ENCODE measurements at regions not wholly inside any gene's neighbourhood (a gene's known extent, or its start where the extent isn't known, plus 50 kb on each side); places are given as distances from the start of the nearest gene placed in this dataset.

DNA sequence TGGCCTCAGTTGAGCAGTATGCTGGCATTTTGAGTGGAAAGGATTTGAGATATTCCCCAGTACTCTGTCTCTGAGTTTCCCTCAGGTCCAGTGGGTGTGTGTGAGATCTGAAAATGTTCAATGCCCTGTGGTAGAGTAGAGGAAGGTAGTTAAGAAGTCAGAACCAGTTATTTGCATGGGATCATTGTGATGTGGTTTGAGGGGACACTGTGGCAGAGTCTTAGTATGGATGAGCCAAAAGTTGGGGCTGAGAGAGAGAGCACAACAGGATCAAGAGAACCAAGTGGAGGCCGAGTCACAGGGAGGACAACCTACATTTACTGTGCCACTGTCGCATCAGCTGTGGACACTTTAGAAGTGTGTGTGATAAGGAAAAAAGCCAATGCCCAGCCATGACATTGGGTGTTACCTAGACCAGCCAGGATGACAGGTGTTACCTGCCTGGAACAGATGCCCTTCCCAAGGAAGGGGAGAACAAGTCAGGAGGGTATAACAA, 128.9 kb upstream of the IL12B start:
- no peak for DNase-seq (ENCODE audit: low read depth)
- H3K4me3 ChIP-seq (ENCODE audit: low read depth, low read length): peak overlapping the region; percentile 20; the same call in 1 of the 2 replicates
- TF ChIP-seq, protein P1, sequence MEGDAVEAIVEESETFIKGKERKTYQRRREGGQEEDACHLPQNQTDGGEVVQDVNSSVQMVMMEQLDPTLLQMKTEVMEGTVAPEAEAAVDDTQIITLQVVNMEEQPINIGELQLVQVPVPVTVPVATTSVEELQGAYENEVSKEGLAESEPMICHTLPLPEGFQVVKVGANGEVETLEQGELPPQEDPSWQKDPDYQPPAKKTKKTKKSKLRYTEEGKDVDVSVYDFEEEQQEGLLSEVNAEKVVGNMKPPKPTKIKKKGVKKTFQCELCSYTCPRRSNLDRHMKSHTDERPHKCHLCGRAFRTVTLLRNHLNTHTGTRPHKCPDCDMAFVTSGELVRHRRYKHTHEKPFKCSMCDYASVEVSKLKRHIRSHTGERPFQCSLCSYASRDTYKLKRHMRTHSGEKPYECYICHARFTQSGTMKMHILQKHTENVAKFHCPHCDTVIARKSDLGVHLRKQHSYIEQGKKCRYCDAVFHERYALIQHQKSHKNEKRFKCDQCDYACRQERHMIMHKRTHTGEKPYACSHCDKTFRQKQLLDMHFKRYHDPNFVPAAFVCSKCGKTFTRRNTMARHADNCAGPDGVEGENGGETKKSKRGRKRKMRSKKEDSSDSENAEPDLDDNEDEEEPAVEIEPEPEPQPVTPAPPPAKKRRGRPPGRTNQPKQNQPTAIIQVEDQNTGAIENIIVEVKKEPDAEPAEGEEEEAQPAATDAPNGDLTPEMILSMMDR (IDR thresholded peaks at IDR 0.05; ENCODE audit: low read depth, low read length, missing control alignments): no peak

DNA sequence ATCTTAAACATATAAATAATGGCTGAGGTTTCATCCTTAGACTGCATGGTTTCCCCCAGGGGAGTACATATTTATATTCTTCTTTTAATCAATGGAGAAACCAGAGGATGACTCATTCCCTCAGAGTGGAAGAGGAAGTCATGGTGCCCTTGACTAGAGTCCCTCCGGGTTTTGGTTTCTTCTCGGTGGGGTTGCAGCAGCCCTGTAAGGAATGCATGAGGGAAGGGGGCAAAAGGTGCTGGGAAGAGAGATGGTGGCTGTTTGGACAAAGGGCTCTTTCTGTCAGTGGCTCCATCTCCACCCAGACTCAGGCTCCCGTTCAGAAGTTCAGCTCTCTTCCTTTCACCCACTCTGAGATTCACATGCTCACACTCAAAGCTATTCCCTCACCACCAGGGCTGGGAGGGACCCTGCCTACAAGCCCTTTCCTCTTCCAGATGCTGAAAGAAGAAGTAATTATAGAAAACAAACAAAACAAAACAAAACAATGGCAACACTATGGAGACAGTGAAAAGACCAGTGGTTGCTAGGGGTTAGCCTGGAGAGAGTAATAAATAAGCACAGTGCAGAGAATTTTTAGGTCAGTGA, 129.8 kb upstream of the IL12B start:
- no peak overlapping the region for H3K4me3 ChIP-seq (ENCODE audit: low read depth, low read length)
- DNase-seq (ENCODE audit: low read depth): no peak
- TF ChIP-seq, protein P1 (IDR thresholded peaks at IDR 0.05; ENCODE audit: low read depth, low read length, missing control alignments): no peak

DNA sequence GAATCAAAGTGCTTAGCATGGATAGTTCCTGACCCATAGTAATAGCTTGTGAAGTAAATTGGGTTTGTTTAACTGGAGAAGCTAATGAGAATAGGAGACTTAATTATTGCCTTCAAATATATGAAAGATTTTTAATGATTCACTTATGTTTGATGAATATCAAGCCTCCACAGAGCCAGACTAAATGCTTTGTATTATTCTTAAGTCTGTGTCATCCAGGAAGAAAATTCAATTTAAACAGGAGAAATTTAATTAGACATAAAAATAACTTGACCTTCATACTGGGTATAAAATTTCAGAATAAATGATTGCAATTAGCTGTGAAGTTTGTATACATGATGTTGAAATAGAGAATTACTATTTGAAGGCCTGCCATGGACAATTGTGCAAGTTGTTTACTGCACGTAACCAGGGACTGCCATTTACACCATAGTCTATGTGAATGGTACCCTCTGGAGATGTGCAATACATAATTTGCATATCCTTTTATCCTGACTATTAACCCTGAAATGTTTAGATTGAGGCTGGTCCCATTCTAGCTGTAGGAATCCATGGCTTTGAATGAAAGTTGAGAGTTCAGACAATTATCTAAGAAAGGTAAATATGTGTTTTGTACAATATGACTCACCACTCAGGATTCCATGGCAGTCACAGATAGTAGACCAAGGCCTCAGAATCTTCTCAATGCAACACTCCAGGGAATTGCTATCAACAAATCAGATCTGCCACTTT, 133.5 kb upstream of the IL12B start:
- no peak for DNase-seq (ENCODE audit: low read depth)
- H3K4me3 ChIP-seq (ENCODE audit: low read depth, low read length): no peak overlapping the region
- TF ChIP-seq, protein P1 (IDR thresholded peaks at IDR 0.05; ENCODE audit: low read depth, low read length, missing control alignments): no peak

DNA sequence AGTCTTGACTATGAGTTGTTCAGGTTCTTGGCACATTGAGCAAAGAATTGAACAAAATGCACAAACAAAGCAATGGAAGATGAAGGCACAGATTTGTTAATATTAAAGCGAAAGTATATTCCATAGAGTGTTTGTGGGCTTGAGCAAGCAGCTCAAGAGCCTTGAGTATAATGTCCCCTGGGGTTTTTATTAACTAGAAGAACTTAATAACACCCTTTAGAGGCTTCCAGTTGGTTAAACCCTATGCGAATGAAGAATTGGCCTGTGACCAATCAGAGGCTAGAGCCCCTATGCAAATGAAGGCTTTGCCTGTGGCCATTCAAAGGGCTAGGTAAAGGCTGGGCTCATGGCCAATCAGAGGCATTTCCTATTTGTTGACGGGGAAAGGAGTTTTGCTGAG, 135.3 kb upstream of the IL12B start:
- no peak overlapping the region for H3K4me3 ChIP-seq (ENCODE audit: low read depth, low read length)
- no peak for DNase-seq (ENCODE audit: low read depth)
- TF ChIP-seq, protein P1 (IDR thresholded peaks at IDR 0.05; ENCODE audit: low read depth, low read length, missing control alignments): no peak

DNA sequence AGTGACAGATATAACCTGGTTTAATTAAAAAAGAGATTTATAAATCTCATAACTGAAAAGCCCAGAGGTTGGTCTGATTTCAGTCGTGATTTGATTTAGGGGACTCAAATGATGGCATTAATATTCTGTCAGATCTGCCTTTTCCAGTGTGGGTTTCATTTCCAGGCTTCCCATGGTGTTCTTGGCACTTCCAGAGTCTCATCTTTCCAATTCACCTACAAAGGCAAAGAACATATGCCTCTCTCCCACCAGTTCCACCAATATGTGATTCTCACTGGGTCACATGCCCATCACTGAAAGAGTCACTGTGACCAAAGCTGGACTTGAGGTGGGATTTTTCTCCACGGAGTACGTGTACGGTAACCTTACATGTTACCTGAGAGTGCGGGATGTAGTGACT, 137.4 kb upstream of the IL12B start:
- no peak for DNase-seq (ENCODE audit: low read depth)
- TF ChIP-seq, protein P1 (IDR thresholded peaks at IDR 0.05; ENCODE audit: low read depth, low read length, missing control alignments): no peak
- H3K4me3 ChIP-seq (ENCODE audit: low read depth, low read length): no peak overlapping the region

DNA sequence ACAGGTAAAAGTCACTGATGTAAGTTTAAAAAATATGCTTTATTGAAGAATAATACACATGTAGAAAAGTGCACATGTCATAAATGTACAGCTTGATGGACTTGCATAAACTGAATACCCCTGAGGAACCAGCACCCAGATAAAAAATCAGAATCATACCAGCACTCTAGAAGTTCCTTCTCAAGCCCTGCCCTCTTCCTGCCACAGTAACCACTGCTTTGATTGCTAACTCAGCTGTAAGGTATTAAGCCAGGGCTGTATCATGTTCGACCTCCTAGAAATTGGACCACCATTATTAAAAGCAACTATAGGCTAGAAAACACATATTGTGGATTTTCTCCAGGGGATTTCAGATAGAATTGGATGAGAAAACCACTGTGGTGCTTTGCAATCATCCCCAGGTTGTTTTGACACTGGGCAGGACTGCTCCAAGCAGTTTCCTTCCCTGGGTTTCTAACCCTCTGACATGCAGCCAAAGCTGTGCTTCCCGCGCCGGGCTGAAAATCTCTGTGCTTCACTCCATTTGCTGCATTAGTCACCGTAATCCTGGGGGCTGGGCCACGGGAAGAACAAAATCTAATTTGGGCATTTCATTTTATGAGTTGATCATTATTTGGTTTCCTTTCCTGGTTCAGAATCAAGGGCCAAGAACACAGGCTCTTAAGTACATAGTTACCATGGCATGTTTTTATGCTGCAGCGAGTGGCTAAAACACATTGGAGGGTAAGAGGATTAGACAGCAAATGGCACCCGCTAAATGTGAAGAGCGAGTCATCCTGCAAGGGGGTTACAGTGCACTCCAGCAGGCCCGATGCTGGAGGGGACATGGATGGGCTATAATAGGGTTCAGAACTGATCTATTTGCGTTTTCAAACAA, 139.4 kb upstream of the IL12B start:
- no peak for DNase-seq (ENCODE audit: low read depth)
- no peak overlapping the region for H3K4me3 ChIP-seq (ENCODE audit: low read depth, low read length)
- TF ChIP-seq, protein P1 (IDR thresholded peaks at IDR 0.05; ENCODE audit: low read depth, low read length, missing control alignments): no peak

Measured in GM12864 (cell line).